ENCODE measurements at regions not wholly inside any gene's neighbourhood (a gene's known extent, or its start where the extent isn't known, plus 50 kb on each side); places are given as distances from the start of the nearest gene placed in this dataset.
"Not testable (repeated sequence)": the region's sequence is repeated elsewhere in the genome, so short reads cannot be mapped to it uniquely, and the experiment has no call there.

- Histone ChIP-seq H3K4me2 (no peak overlapping the region), H3K4me1 (ENCODE audit: low read depth, poor library complexity, severe bottlenecking) (no peaks in the 10 kb centered on the region), H4K20me1 (ENCODE audit: insufficient read depth) (no peaks in the 10 kb centered on the region), H2AFZ (ENCODE audit: low read depth) (no peak overlapping the region), H3K4me3 (IDR thresholded peaks at IDR 0.05; ENCODE audit: insufficient read depth, low read depth, low read length) (no peak overlapping the region), H3K36me3 (ENCODE audit: insufficient read depth) (no peaks in the 10 kb centered on the region), H3K79me2 (ENCODE audit: insufficient read depth, low read depth) (no peaks in the 10 kb centered on the region), H3K27ac (no peak overlapping the region), H3K27me3 (ENCODE audit: insufficient read depth, low read depth) (no peaks in the 10 kb centered on the region), H3K9ac (no peak overlapping the region)
- TF ChIP-seq CTCF (conservative IDR thresholded peaks at IDR 0.05; ENCODE audit: low read depth, low read length) = no peak
Observed at GRCh38 chr20:29427201-29428060, 1830.0 kb upstream of the DEFB115 start.

GRCh38 chr20:29430531-29430930 lies 1826.9 kb upstream of the DEFB115 start:
- Histone ChIP-seq H3K27me3 (ENCODE audit: insufficient read depth, low read depth) (no peaks in the 10 kb centered on the region), H3K4me3 (IDR thresholded peaks at IDR 0.05; ENCODE audit: insufficient read depth, low read depth, low read length) (no peak overlapping the region), H4K20me1 (ENCODE audit: insufficient read depth) (no peaks in the 10 kb centered on the region), H3K4me2 (no peak overlapping the region), H3K36me3 (ENCODE audit: insufficient read depth) (no peaks in the 10 kb centered on the region), H3K4me1 (ENCODE audit: low read depth, poor library complexity, severe bottlenecking) (no peaks in the 10 kb centered on the region), H3K79me2 (ENCODE audit: insufficient read depth, low read depth) (no peaks in the 10 kb centered on the region), H3K27ac (no peak overlapping the region), H2AFZ (ENCODE audit: low read depth) (no peak overlapping the region), H3K9ac (no peak overlapping the region)
- TF ChIP-seq CTCF (conservative IDR thresholded peaks at IDR 0.05; ENCODE audit: low read depth, low read length) = no peak

- H3K27ac ChIP-seq; H3K79me2 ChIP-seq (ENCODE audit: insufficient read depth, low read depth); H3K27me3 ChIP-seq (ENCODE audit: insufficient read depth, low read depth); H3K4me3 ChIP-seq (IDR thresholded peaks at IDR 0.05; ENCODE audit: insufficient read depth, low read depth, low read length); H3K9ac ChIP-seq; H2AFZ ChIP-seq (ENCODE audit: low read depth); H4K20me1 ChIP-seq (ENCODE audit: insufficient read depth); H3K4me2 ChIP-seq; H3K36me3 ChIP-seq (ENCODE audit: insufficient read depth): not testable (repeated sequence)
- H3K4me1 ChIP-seq (ENCODE audit: low read depth, poor library complexity, severe bottlenecking) = peaks cover 12% of the 10 kb centered on the region
Observed at GRCh38 chr20:29440721-29441120, 1816.7 kb upstream of the DEFB115 start.

- H3K27me3 ChIP-seq (ENCODE audit: insufficient read depth, low read depth); H3K36me3 ChIP-seq (ENCODE audit: insufficient read depth); H3K4me3 ChIP-seq (IDR thresholded peaks at IDR 0.05; ENCODE audit: insufficient read depth, low read depth, low read length); H3K79me2 ChIP-seq (ENCODE audit: insufficient read depth, low read depth); H3K9ac ChIP-seq; H4K20me1 ChIP-seq (ENCODE audit: insufficient read depth); H3K27ac ChIP-seq: not testable (repeated sequence)
- Histone ChIP-seq H2AFZ (ENCODE audit: low read depth) (peak overlapping the region; percentile 42; the same call in 1 of the 2 replicates), H3K4me2 (peak overlapping the region; percentile 57), H3K4me1 (ENCODE audit: low read depth, poor library complexity, severe bottlenecking) (peaks cover 12% of the 10 kb centered on the region)
- peak; percentile 95 for TF ChIP-seq CTCF (conservative IDR thresholded peaks at IDR 0.05; ENCODE audit: low read depth, low read length)
Observed at GRCh38 chr20:29443206-29443781, 1814.2 kb upstream of the DEFB115 start.

- Histone ChIP-seq H3K4me1 (ENCODE audit: low read depth, poor library complexity, severe bottlenecking) (peaks cover 12% of the 10 kb centered on the region), H3K9ac (no peak overlapping the region), H3K27ac (no peak overlapping the region), H3K36me3 (ENCODE audit: insufficient read depth) (no peaks in the 10 kb centered on the region), H2AFZ (ENCODE audit: low read depth) (peak overlapping the region; percentile 42; the same call in 1 of the 2 replicates), H3K79me2 (ENCODE audit: insufficient read depth, low read depth) (no peaks in the 10 kb centered on the region), H3K27me3 (ENCODE audit: insufficient read depth, low read depth) (no peaks in the 10 kb centered on the region), H4K20me1 (ENCODE audit: insufficient read depth) (no peaks in the 10 kb centered on the region), H3K4me2 (peak overlapping the region; percentile 57), H3K4me3 (IDR thresholded peaks at IDR 0.05; ENCODE audit: insufficient read depth, low read depth, low read length) (no peak overlapping the region)
- TF ChIP-seq CTCF (conservative IDR thresholded peaks at IDR 0.05; ENCODE audit: low read depth, low read length) = no peak
Observed at GRCh38 chr20:29443819-29444218, 1813.6 kb upstream of the DEFB115 start.

- H4K20me1 ChIP-seq (ENCODE audit: insufficient read depth); H3K36me3 ChIP-seq (ENCODE audit: insufficient read depth); H3K79me2 ChIP-seq (ENCODE audit: insufficient read depth, low read depth); H3K27ac ChIP-seq; H3K27me3 ChIP-seq (ENCODE audit: insufficient read depth, low read depth); H3K4me3 ChIP-seq (IDR thresholded peaks at IDR 0.05; ENCODE audit: insufficient read depth, low read depth, low read length); H2AFZ ChIP-seq (ENCODE audit: low read depth); H3K4me2 ChIP-seq; H3K9ac ChIP-seq: not testable (repeated sequence)
- peaks cover 12% of the 10 kb centered on the region for H3K4me1 ChIP-seq (ENCODE audit: low read depth, poor library complexity, severe bottlenecking)
Observed at GRCh38 chr20:29445050-29445907, 1812.2 kb upstream of the DEFB115 start.
